Upper lobe of right lung (tissue), 1 donor: ENCODE measurements at regions not wholly inside any gene's neighbourhood (a gene's known extent, or its start where the extent isn't known, plus 50 kb on each side); places are given as distances from the start of the nearest gene placed in this dataset.

Experiments used
- ATAC-seq: fragments of 200-7000 bp; cut with Tn5 transposase; one replicate; pipeline ENCODE4 v1.9.1; 2020; ENCODE audit warnings: mild to moderate bottlenecking, moderate library complexity
- DNase-seq: peaks from one replicate; pipeline ENCODE4 v3.0.0-alpha.2; 2020
- H3K27ac ChIP-seq: fragments of 200-600 bp; one replicate; pipeline ENCODE4 v1.8.0; 2022
- H3K27me3 ChIP-seq: fragments of 200-600 bp; one replicate; pipeline ENCODE4 v1.8.0; 2022; ENCODE audit warnings: mild to moderate bottlenecking
- H3K36me3 ChIP-seq: fragments of 200-600 bp; one replicate; pipeline ENCODE4 v1.8.0; 2022
- H3K4me1 ChIP-seq: fragments of 200-600 bp; one replicate; pipeline ENCODE4 v1.8.0; 2022
- H3K4me3 ChIP-seq: fragments of 200-600 bp; one replicate; pipeline ENCODE4 v1.8.0; 2022; ENCODE audit warnings: mild to moderate bottlenecking
- H3K9me3 ChIP-seq: fragments of 200-600 bp; one replicate; pipeline ENCODE4 v1.8.0; 2022
- CTCF ChIP-seq: fragments of 200-600 bp; IDR thresholded peaks from one replicate; pipeline ENCODE4 v1.8.0; 2022; ENCODE audit warnings: antibody characterized with exemption
- intact Hi-C: fragments of 100-400 bp; cut with DNase I; formaldehyde crosslinking; loops from one replicate; pipeline ENCODE4 v1.11.0; 2022
- donor health status: DM: no; HTN: yes; CAD: no; lungs with severe emphysema.

- H3K9me3 ChIP-seq, result no peaks in the 10 kb centered on the region
- intact Hi-C loops, result no loop called here
- no peak for DNase-seq
- H3K4me3 ChIP-seq, result no peak overlapping the region
- no peaks in the 10 kb centered on the region for H3K36me3 ChIP-seq
- no peaks in the 10 kb centered on the region for H3K27me3 ChIP-seq
- ATAC-seq, result no peak
- no peaks in the 10 kb centered on the region for H3K4me1 ChIP-seq
- no peak for TF ChIP-seq CTCF
- H3K27ac ChIP-seq, result no peak overlapping the region
These were observed 367.6 kb upstream of the DAB1 start for GRCh38 chr1:57791497-57791896.

- Histone ChIP-seq H3K27ac (no peak overlapping the region), H3K27me3 (no peaks in the 10 kb centered on the region), H3K4me1 (no peaks in the 10 kb centered on the region), H3K9me3 (no peaks in the 10 kb centered on the region), H3K4me3 (no peak overlapping the region), H3K36me3 (no peaks in the 10 kb centered on the region)
- DNase-seq (no peak), ATAC-seq (no peak)
- intact Hi-C loops, result no loop called here
- no peak for TF ChIP-seq CTCF
These were observed 366.1 kb upstream of the DAB1 start for GRCh38 chr1:57789936-57790335.

DNA sequence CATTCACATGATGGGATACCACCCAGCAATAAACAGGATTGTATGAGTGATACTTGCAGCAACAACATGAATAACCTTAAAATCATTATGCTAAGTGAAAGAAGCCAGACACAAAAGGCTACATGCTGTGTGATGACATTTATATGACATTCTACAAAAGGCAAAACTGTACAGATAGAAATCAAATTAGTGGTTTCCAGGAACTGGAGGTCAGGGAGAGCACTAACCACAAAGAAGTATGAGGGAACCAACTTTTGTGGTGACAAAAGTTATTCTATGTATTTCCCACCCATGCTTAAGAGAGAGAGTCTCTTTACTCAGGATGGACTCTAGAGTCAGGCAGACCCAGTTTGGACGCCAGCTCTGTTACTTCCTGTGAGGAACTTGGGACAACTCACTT is 364.5 kb upstream of the DAB1 start:
- Histone ChIP-seq H3K4me3 (no peak overlapping the region), H3K9me3 (no peaks in the 10 kb centered on the region), H3K27me3 (no peaks in the 10 kb centered on the region), H3K36me3 (no peaks in the 10 kb centered on the region), H3K27ac (no peak overlapping the region), H3K4me1 (no peaks in the 10 kb centered on the region)
- intact Hi-C loops, result no loop called here
- DNase-seq (no peak), ATAC-seq (no peak)
- TF ChIP-seq CTCF, result no peak

DNA sequence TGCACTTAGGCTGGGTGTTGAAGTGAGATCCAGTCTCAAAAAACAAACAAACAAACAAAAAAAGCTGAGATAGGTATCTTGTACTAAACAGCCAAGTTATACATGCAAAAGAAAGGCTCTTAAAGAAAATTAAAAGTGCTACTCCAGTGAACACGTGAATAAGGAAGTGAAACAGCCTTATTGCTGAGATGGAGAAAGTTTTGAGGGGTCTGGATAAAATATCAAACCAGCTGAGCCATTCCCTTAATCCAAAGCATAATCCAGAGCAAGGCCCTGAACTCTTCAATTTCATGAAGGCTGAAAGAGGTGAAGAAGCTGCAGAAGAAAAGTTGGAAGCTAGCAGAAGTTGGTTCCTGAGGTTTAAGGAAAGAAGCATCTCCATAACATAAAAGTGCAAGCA is 360.5 kb upstream of the DAB1 start:
- intact Hi-C loops, result no loop called here
- H3K4me1 ChIP-seq, result no peaks in the 10 kb centered on the region

DNA sequence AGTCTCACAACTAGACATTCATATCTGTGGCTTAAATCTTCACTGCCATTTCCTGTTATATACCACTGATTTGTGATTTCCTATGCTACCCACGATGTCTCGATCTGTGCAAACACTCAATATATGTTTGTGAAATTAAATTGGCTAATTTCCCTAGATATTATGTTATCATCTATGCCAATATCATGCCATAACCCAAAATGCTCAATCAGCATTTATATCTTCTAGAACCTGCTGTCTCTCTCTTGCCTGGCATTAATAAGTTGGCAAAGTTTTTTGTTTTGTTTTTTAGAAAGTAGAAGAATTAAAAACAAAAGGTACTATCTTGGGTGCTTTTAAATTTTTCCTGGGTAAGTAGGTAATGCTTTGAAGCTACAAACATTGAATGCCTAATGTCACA is 358.5 kb upstream of the DAB1 start:
- no peak overlapping the region for H3K27ac ChIP-seq
- intact Hi-C loops, result no loop called here
- TF ChIP-seq CTCF, result no peak
- no peaks in the 10 kb centered on the region for H3K36me3 ChIP-seq
- DNase-seq (no peak), ATAC-seq (no peak)
- H3K27me3 ChIP-seq, result no peaks in the 10 kb centered on the region
- H3K9me3 ChIP-seq, result no peaks in the 10 kb centered on the region
- H3K4me1 ChIP-seq, result no peaks in the 10 kb centered on the region
- H3K4me3 ChIP-seq, result no peak overlapping the region

More for the DNA sequence above, 360.5 kb upstream of the DAB1 start:
- H3K27me3 ChIP-seq, result no peaks in the 10 kb centered on the region
- DNase-seq (no peak), ATAC-seq (no peak)
- no peaks in the 10 kb centered on the region for H3K9me3 ChIP-seq
- H3K4me3 ChIP-seq, result no peak overlapping the region
- no peak for TF ChIP-seq CTCF
- H3K27ac ChIP-seq, result no peak overlapping the region
- H3K36me3 ChIP-seq, result no peaks in the 10 kb centered on the region

- Histone ChIP-seq H3K27ac (no peak overlapping the region), H3K36me3 (no peaks in the 10 kb centered on the region), H3K4me1 (no peaks in the 10 kb centered on the region), H3K4me3 (no peak overlapping the region), H3K27me3 (no peaks in the 10 kb centered on the region), H3K9me3 (no peaks in the 10 kb centered on the region)
- intact Hi-C loops, result no loop called here
- ATAC-seq (no peak), DNase-seq (no peak)
- TF ChIP-seq CTCF, result no peak
These were observed 348.8 kb upstream of the DAB1 start for GRCh38 chr1:57772580-57773195.
